Thoracic aorta (tissue), 2 donors: ENCODE measurements at regions not wholly inside any gene's neighbourhood (a gene's known extent, or its start where the extent isn't known, plus 50 kb on each side); places are given as distances from the start of the nearest gene placed in this dataset.

Source experiments
- ATAC-seq: fragments of 150-250 bp; one replicate; pipeline ENCODE4 v1.8.0; 2017; ENCODE audit warnings: low read depth; ENCODE audit not compliant: insufficient number of reproducible peaks, low FRiP score
- DNase-seq: peaks from one replicate; pipeline ENCODE4 v3.0.0-alpha.2; 2020; ENCODE audit warnings: low spot score
- H3K27ac ChIP-seq, 2 donors: fragments of 200-600 bp; sonication (generic); 1 replicate in 1 of 2; 2 replicates in 1 of 2; pipeline ENCODE4 v1.5.1; 2016; ENCODE audit warnings: mild to moderate bottlenecking in 2 of 2, moderate library complexity in 2 of 2
- H3K27me3 ChIP-seq: fragments of 200-600 bp; sonication (generic); replicated peaks from 2 replicates; pipeline ENCODE4 v1.6.0; 2016; ENCODE audit warnings: mild to moderate bottlenecking; ENCODE audit not compliant: insufficient read depth
- H3K36me3 ChIP-seq: fragments of 200-600 bp; sonication (generic); one replicate; pipeline ENCODE4 v1.5.1; 2016
- H3K4me1 ChIP-seq, 2 donors: fragments of 200-600 bp; sonication (generic); 1 replicate in 1 of 2; 2 replicates in 1 of 2; pipeline versions ENCODE4 v1.5.1 to v1.6.0; 2016; ENCODE audit warnings: low read depth in 2 of 2, mild to moderate bottlenecking in 1 of 2; ENCODE audit not compliant: control insufficient read depth in 1 of 2
- H3K4me3 ChIP-seq: fragments of 200-600 bp; sonication (generic); 2 replicates; pipeline ENCODE4 v1.5.1; 2016; ENCODE audit warnings: mild to moderate bottlenecking
- H3K9me3 ChIP-seq: fragments of 200-600 bp; sonication (generic); 2 replicates; pipeline ENCODE4 v1.5.1; 2016
- CTCF ChIP-seq: fragments of 200-600 bp; sonication (generic); IDR thresholded peaks from one replicate; pipeline ENCODE4 v1.5.1; 2019; ENCODE audit warnings: antibody characterized with exemption

DNA sequence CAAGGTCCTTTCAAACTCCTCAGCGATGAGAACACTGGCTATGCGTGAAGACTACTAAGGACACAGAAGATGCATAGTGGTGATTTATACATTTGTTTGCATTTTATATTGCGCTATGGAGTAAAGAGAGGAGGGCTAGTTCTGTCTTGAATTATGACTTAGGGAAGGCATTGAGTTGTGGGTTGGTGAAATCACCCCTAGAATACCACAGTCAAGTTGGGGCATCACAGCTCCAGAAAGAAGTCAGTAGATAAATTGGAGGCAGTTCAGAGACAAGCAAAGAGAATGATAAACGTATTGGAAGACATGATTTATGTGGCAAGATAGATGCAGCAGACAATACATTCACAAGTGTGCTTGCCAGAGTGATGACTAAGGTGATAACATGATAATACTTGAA is 460.4 kb downstream of the EPHA4 start:
- ATAC-seq (no peak), DNase-seq (no peak)
- H3K36me3 ChIP-seq, result no peaks in the 10 kb centered on the region
- no peaks in the 10 kb centered on the region for H3K4me1 ChIP-seq
- TF ChIP-seq CTCF, result no peak
- no peak overlapping the region for H3K27ac ChIP-seq
- no peaks in the 10 kb centered on the region for H3K9me3 ChIP-seq
- H3K4me3 ChIP-seq, result no peak overlapping the region
- no peaks in the 10 kb centered on the region for H3K27me3 ChIP-seq

DNA sequence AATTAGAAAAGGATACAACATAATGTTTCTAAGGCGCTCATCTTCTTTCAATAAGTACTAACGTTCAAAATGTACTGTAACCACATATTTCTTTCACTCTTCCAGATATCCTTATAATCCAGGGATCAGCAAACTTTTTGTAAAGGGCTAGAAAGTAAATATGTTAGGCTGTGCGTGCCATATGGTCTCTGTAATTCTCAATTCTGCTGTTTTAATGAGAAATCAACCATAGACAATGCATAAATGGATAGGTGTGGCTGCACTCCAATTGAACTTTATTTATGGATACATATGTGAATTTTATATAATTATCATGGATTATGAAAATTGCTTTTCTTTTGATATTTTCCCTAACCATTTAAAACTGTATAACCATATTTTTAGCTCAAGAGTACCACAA is 459.4 kb downstream of the EPHA4 start:
- H3K4me1 ChIP-seq, result no peaks in the 10 kb centered on the region
- H3K27ac ChIP-seq, result no peak overlapping the region
- no peak for TF ChIP-seq CTCF
- no peaks in the 10 kb centered on the region for H3K9me3 ChIP-seq
- DNase-seq, result no peak
- no peaks in the 10 kb centered on the region for H3K36me3 ChIP-seq
- H3K4me3 ChIP-seq, result no peak overlapping the region
- no peak for ATAC-seq
- H3K27me3 ChIP-seq, result no peaks in the 10 kb centered on the region

GRCh38 chr2:221115944-221116343 is 456.2 kb downstream of the EPHA4 start:
- Histone ChIP-seq H3K4me1 (no peaks in the 10 kb centered on the region), H3K27me3 (no peaks in the 10 kb centered on the region), H3K27ac (no peak overlapping the region), H3K4me3 (no peak overlapping the region), H3K9me3 (no peaks in the 10 kb centered on the region), H3K36me3 (no peaks in the 10 kb centered on the region)
- TF ChIP-seq CTCF, result no peak
- ATAC-seq, result no peak
- DNase-seq, result no peak

GRCh38 chr2:221120643-221121042 is 451.5 kb downstream of the EPHA4 start:
- no peak overlapping the region for H3K4me3 ChIP-seq
- no peak for TF ChIP-seq CTCF
- ATAC-seq (no peak), DNase-seq (no peak)
- H3K27ac ChIP-seq, result no peak overlapping the region
- no peaks in the 10 kb centered on the region for H3K9me3 ChIP-seq
- H3K36me3 ChIP-seq, result no peaks in the 10 kb centered on the region
- H3K4me1 ChIP-seq, result no peaks in the 10 kb centered on the region
- H3K27me3 ChIP-seq, result no peaks in the 10 kb centered on the region

- no peak for DNase-seq
- Histone ChIP-seq H3K36me3 (no peaks in the 10 kb centered on the region), H3K4me1 (no peaks in the 10 kb centered on the region), H3K4me3 (no peak overlapping the region), H3K9me3 (no peaks in the 10 kb centered on the region), H3K27me3 (no peaks in the 10 kb centered on the region), H3K27ac (no peak overlapping the region)
- ATAC-seq, result no peak
- no peak for TF ChIP-seq CTCF
Measured at GRCh38 chr2:221123396-221123795, 448.7 kb downstream of the EPHA4 start.
